PFSK-1 (cell line): ENCODE measurements at regions not wholly inside any gene's neighbourhood (a gene's known extent, or its start where the extent isn't known, plus 50 kb on each side); places are given as distances from the start of the nearest gene placed in this dataset.

ENCODE experiments used
- POLR2AphosphoS5 ChIP-seq: IDR thresholded peaks from 2 replicates; pipeline ENCODE4 v1.6.1; 2012; ENCODE audit warnings: low read depth, mild to moderate bottlenecking, control low read depth, low read length, moderate library complexity
- REST ChIP-seq, 2 experiments: IDR thresholded peaks; 2 replicates each; pipeline versions ENCODE4 v1.6.1 to v1.8.0; 2011 to 2012; ENCODE audit warnings: low read depth in 2 of 2, low read length in 2 of 2, control low read depth in 1 of 2, inconsistent platforms in 1 of 2, mild to moderate bottlenecking in 1 of 2, moderate library complexity in 1 of 2; ENCODE audit not compliant: insufficient read depth in 1 of 2

GRCh38 chr22:49663823-49664222 is 163.8 kb downstream of the BRD1 start:
- TF ChIP-seq POLR2AphosphoS5, result no peak
- no peak for TF ChIP-seq REST (IDR thresholded peaks at IDR 0.05; ENCODE audit: insufficient read depth in 1 of 2, low read depth in 2 of 2, low read length in 2 of 2)
